ENCODE measurements at regions not wholly inside any gene's neighbourhood (a gene's known extent, or its start where the extent isn't known, plus 50 kb on each side); places are given as distances from the start of the nearest gene placed in this dataset.

DNA sequence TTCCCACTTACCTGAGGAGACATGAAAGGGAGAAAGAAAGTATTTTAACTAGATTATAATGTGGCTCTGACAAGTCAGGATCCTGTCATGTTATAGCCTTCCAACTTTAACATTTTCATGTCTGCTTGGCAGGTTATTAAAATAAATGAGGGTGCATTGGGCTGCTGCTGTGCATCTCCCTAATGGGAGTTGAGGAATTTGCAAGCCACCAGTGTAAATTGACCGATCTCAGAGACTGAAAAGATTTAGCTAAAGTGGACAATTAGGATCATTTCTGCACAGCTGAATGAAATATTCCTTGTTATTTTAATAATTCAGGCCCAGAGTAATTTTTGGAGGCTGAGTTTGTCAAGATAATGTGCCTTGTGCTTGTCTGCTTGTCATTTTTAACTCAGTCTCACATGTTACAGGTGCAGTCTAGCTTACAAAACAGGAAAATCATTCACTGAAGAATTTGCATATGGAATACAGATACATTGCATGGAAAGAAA is 366.3 kb upstream of the ADAMTS16 start:
- DNase-seq, result no peak

DNA sequence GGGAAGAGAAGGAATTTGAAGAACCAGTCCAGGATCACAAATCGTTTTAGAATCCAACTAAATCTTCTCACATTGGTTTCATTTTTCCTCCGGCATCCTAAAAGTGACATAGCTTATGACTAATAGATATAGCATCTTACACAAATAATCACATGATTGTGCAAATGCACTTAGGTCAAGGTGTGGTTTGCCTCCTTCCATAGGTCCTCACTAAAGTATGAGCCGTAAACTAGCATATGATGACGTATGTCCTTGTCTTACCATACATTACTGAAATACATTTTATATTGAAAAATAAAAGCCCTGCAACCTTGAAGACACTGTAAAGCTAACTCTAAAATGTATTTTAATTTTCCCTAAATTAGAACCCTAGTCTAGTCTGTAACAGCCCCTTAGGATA is 362.7 kb upstream of the ADAMTS16 start:
- DNase-seq, result no peak

DNA sequence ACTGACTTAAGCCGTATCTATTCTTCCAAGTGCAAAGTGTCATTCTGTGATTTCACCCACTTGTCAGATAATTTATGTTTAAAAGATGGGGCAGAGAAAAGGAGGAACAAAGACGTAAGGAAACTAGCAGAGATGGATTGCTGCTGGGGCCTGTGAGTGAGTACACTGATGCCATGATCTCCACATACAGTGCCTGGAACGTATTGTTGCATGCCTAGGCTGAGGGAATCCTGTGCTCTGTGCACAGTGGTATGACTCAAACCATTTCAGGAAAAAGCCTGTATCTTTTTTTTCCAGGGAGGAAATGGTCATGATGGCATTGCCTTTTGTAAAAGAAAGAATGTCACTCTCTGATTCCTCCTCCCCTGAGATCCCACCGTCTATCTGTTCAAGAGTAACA is 359.5 kb upstream of the ADAMTS16 start:
- no peak for DNase-seq

- DNase-seq, result no peak
Measured at GRCh38 chr5:4781299-4781698, 358.8 kb upstream of the ADAMTS16 start.

GRCh38 chr5:4785971-4786370 is 354.2 kb upstream of the ADAMTS16 start:
- no peak for DNase-seq

GRCh38 chr5:4797445-4797844 is 342.7 kb upstream of the ADAMTS16 start:
- DNase-seq, result no peak

DNA sequence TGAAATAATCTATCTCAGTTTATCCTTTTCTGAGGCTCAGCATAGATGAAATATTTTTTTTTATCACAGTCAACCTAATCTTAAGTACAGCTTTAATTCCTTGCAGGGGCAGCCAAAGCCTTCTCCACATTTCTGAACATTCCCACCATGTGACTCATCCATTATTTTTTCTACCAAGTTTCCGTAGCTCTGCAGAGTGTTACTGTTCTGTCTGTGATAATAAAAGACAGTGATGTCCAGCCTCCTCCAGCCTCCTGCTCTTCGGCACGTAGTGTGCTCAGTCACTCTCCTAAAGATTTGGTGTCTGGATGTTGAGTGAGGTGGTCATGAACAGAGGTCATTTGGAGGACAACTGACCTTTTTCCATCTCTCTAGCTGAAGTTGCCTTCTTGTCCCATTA is 338.1 kb upstream of the ADAMTS16 start:
- DNase-seq, result no peak

DNA sequence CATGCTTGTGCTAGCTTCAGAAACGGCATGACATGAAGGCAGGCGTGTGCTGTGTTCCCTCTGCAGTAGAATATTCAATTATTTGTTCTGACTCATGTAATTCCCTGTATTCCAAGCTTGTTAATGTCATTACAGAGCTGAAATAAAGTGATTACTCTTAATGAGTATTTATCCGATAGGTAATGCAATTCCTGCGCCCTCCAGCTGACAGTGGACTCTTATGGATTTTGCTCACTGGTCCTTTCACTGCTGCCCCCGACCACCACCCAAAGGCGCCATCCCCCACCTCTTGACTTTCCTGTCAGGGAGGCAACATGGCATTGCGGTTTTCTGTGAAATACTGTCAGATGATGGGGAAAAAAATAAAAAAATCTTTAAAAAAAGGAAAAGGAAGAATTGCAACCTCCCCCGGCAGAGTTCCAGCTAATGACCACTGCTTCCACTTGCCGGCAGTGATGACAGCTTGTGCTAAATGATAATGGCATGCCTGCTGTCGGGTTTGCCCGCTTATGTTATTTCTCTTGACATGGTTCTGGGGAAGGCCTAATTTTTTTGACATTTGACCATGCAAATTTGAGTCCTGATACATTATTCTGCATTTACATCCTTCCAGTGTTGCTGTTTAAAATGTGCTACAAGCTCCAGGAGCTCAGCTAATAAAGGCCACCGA is 335.3 kb upstream of the ADAMTS16 start:
- DNase-seq, result no peak

DNA sequence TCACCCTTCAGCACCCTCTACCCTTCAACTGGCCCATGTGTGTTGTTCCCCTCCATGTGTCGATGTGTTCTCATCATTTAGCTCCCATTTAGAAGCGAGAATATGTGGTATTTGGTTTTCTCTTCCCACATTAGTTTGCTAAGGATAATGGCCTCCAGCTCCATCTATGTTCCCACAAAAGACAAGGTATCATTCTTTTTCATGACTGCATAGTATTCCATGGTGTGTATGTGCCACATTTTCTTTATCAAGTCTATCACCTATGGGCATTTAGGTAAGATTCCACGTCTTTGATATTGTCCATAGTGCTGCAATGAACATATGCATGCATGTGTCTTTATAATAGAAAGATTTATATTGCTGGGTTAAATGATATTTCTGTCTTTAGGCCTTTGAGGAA is 325.1 kb upstream of the ADAMTS16 start:
- no peak for DNase-seq

DNA sequence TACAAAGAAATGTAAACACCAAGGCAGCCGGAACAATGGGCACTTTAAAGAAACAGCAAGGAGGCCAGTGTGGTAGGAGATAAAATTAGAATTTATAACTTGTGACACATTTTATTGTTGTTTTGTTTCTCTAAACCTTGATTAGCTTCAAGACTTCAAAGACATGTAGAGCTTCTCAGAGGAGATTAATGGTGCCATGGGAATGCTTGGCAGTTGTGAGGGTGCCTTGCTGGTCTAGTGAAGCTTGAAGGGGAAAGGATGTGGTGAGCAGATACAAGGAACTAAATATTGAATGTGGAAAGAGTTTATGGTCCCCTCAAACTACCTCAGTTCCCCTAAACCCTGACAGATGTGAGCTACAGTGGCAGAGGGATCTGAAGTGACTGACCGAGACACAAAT is 322.4 kb upstream of the ADAMTS16 start:
- no peak for DNase-seq

GRCh38 chr5:4831325-4831724 is 308.8 kb upstream of the ADAMTS16 start:
- no peak for DNase-seq

DNA sequence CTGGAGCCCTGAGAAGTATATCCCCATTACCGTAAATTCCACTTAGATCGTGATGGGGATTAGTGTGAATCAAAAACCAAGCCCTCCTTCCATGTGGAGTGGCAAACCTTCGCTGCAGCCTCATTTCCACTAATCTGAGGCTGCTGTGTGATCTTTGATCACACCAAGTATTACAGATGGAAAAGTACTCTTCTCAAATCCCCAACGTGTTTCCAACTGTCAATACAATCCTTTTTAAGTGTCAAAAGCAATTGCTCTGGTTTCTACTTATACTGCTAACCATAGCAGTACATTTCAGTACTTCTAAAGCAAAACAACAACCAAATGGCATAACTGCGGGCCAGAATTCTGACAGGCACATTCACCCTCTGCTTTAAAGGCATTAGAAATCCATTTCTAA is 307.7 kb upstream of the ADAMTS16 start:
- DNase-seq, result no peak

GRCh38 chr5:4833104-4833738 is 306.9 kb upstream of the ADAMTS16 start:
- no peak for DNase-seq

- no peak for DNase-seq
Measured at GRCh38 chr5:4837489-4838058, 302.6 kb upstream of the ADAMTS16 start.

DNA sequence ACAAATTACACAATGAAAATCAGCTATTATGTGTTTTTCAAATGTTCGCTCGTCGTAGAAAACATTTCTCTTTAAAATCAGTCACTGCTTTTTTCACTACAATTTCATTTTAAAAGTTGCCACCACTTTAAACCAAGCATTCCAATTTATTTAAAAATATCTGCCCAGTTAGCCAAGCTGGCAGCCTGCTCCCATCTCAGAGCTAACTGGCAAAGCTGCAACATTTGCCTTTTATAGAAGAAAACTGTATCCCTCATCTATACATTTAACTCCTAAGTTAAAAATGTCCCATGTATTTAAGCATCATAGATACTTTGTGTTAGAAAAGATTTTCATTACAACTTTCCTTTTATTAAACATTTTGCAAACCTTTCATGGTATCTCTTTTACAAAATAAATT is 294.9 kb upstream of the ADAMTS16 start:
- no peak for DNase-seq

DNA sequence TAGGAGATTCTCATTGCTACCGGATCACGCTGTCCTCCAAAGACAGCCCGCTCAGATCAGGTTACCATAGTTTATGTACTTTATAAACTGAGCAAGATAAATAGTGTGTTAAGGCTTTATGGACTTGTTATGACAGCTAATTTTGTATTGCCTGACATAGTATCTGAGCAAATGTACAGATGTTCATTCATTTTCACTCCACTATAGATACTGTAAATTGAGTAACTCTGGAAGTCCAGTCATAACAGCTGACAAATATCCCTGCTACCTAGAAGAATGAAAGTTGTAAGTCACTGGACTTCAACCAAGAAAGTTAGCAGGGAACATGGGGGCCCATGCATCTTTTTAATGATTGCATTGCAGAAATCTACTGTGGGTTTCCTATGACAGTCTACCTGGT is 292.4 kb upstream of the ADAMTS16 start:
- DNase-seq, result no peak

DNA sequence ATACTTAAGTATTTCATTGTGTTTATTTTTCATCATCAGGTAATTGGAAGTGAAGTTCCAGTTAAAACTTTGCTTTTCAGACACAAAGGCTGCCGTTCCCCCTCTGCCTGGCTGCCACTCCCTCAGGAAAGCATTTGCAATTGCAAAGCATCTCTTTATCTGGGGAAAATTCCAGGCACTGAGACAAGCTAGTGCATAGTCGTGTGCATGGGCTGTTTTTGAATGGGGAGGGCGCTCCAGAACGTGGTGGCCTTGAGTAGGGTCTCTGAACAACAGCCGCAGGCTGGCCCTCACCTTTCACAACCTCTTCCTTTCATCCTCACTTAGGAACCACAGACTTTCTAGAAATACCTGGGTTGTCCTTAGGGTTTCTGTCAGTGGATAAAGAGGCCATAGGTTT is 285.1 kb upstream of the ADAMTS16 start:
- DNase-seq, result no peak

GRCh38 chr5:4855880-4856279 is 284.2 kb upstream of the ADAMTS16 start:
- no peak for DNase-seq

DNA sequence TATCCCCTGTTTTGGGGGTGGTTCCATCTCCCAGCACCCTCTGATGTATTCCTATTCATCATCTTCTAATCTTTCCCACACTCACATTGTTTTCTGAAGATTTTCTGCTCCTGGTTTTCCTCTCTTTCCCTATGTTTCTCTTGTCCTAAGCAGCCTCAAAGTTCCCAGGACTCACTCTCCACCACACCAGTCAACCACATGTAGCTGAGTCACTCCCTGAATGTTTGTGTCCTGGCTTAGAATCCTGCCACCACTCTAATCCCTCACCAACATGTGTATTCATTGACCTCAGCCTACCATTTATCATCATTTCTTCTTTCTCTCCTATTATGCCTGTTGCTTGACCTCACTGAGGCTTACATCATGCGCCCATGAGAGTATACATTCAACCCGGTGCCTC is 282.4 kb upstream of the ADAMTS16 start:
- no peak for DNase-seq

DNA sequence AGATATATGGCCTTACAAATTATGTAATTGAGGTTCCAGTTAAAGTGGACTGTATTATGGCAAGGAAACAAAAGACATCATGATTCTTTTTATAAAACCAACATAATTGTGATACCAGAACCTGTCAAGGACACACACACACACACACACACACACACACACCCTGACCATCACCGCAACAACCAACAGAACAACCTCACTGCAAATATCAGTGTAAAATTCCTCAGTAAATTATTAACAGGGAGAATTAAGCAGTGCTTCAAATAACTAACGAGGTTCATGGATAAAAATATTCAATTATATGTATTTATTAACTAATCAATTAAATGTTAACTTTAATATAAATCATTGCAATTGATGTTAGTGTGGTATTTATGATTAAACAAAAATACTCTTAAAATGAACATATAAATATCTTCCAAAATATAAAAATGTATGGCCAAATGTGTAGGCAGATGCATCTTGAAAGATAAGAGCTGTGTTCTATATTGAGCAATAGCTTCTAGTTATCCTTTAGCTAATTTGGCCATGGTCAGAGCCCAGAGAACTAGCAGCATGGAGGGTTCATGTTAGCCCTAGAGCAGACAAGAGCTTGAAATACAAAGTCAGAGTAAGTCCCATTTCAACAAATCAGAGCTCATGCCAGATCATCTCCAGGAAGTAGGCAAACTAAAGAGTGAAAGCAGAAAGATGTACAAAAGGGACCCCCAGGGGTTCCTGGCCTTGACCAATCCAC is 280.5 kb upstream of the ADAMTS16 start:
- no peak for DNase-seq

DNA sequence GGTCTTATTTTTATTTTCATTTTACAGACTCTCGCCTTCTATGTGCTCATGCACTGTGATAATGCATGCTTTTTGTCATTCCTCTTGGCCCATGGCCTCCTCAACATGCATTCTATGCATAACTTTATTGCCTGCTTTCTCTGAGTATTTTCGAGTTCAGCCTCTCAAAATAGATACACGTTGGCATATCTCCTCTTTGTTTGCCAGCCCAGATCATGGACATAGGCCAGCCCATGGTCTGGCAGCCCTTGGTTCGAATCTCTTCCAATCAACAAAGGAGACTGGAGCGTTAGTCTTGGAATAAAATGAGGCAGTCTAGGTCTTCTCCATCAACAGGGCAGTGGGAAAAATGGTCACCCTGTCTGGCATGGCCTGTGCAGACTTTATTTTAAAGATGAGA is 279.5 kb upstream of the ADAMTS16 start:
- no peak for DNase-seq

GRCh38 chr5:4862500-4862899 is 277.6 kb upstream of the ADAMTS16 start:
- peak; percentile 16 for DNase-seq

GRCh38 chr5:4866131-4866659 is 273.9 kb upstream of the ADAMTS16 start:
- DNase-seq, result no peak

- no peak for DNase-seq
Measured at GRCh38 chr5:4866817-4867216, 273.3 kb upstream of the ADAMTS16 start.

Measured in NCI-H146 (cell line).